ENCODE measurements at regions not wholly inside any gene's neighbourhood (a gene's known extent, or its start where the extent isn't known, plus 50 kb on each side); places are given as distances from the start of the nearest gene placed in this dataset.

GRCh38 chr12:90102957-90103652, 394.5 kb upstream of the ATP2B1 start:
- Mint-ChIP-seq H3K36me3 (ENCODE audit: low read depth) (no peaks in the 10 kb centered on the region), H3K4me1 (ENCODE audit: low read depth) (peaks cover 6% of the 10 kb centered on the region), H3K27me3 (ENCODE audit: low read depth) (peaks cover 14% of the 10 kb centered on the region), H3K27ac (no peak overlapping the region), H3K4me3 (no peak overlapping the region), H3K9me3 (ENCODE audit: insufficient read depth) (no peaks in the 10 kb centered on the region)
- ATAC-seq (peak; percentile 76), DNase-seq (peak; percentile 34)
- CTCF ChIA-PET, result interaction anchor here (0.7 to 2.2 kb wide), 9 partner anchors 12 to 560 kb away, joined by 3 to 15 read pairs (median 5); no protein-coding TSS in a partner anchor
- POLR2A ChIA-PET, result no interaction called here

GRCh38 chr12:90100579-90100978, 391.9 kb upstream of the ATP2B1 start:
- Mint-ChIP-seq H3K4me1 (ENCODE audit: low read depth) (peaks cover 10% of the 10 kb centered on the region), H3K9me3 (ENCODE audit: insufficient read depth) (no peaks in the 10 kb centered on the region), H3K27me3 (ENCODE audit: low read depth) (peaks cover 12% of the 10 kb centered on the region), H3K27ac (no peak overlapping the region), H3K36me3 (ENCODE audit: low read depth) (no peaks in the 10 kb centered on the region), H3K4me3 (no peak overlapping the region)
- DNase-seq (no peak), ATAC-seq (no peak)
- ChIA-PET POLR2A (no interaction called here), CTCF (interaction anchor here (1.0 to 1.9 kb wide), 2 partner anchors 394 to 558 kb away, joined by 3 to 11 read pairs; no protein-coding TSS in a partner anchor)

- no peaks in the 10 kb centered on the region for H3K9me3 Mint-ChIP-seq (ENCODE audit: insufficient read depth)
- no peak overlapping the region for H3K27ac Mint-ChIP-seq
- H3K36me3 Mint-ChIP-seq (ENCODE audit: low read depth), result no peaks in the 10 kb centered on the region
- peaks cover 10% of the 10 kb centered on the region for H3K27me3 Mint-ChIP-seq (ENCODE audit: low read depth)
- DNase-seq, result no peak
- H3K4me3 Mint-ChIP-seq, result no peak overlapping the region
- ChIA-PET POLR2A (no interaction called here), CTCF (no interaction called here)
- peaks cover 10% of the 10 kb centered on the region for H3K4me1 Mint-ChIP-seq (ENCODE audit: low read depth)
- ATAC-seq, result no peak
These were observed 390.6 kb upstream of the ATP2B1 start for GRCh38 chr12:90099288-90099687.

- H3K27ac Mint-ChIP-seq, result no peak overlapping the region
- peaks cover 4% of the 10 kb centered on the region for H3K27me3 Mint-ChIP-seq (ENCODE audit: low read depth)
- DNase-seq (no peak), ATAC-seq (no peak)
- no peaks in the 10 kb centered on the region for H3K9me3 Mint-ChIP-seq (ENCODE audit: insufficient read depth)
- POLR2A ChIA-PET, result no interaction called here
- no peak overlapping the region for H3K4me3 Mint-ChIP-seq
- CTCF ChIA-PET, result no interaction called here
- no peaks in the 10 kb centered on the region for H3K36me3 Mint-ChIP-seq (ENCODE audit: low read depth)
- H3K4me1 Mint-ChIP-seq (ENCODE audit: low read depth), result peaks cover 10% of the 10 kb centered on the region
These were observed 389.6 kb upstream of the ATP2B1 start for GRCh38 chr12:90098132-90098779.

- no peaks in the 10 kb centered on the region for H3K27me3 Mint-ChIP-seq (ENCODE audit: low read depth)
- POLR2A ChIA-PET, result no interaction called here
- DNase-seq, result no peak
- CTCF ChIA-PET, result interaction anchor here (1.0 to 1.5 kb wide), 2 partner anchors 11 to 15 kb away, joined by 3 to 6 read pairs; no protein-coding TSS in a partner anchor
- peaks cover 14% of the 10 kb centered on the region for H3K4me1 Mint-ChIP-seq (ENCODE audit: low read depth)
- H3K36me3 Mint-ChIP-seq (ENCODE audit: low read depth), result no peaks in the 10 kb centered on the region
- no peaks in the 10 kb centered on the region for H3K9me3 Mint-ChIP-seq (ENCODE audit: insufficient read depth)
- ATAC-seq, result no peak
- no peak overlapping the region for H3K4me3 Mint-ChIP-seq
- H3K27ac Mint-ChIP-seq, result no peak overlapping the region
These were observed 383.2 kb upstream of the ATP2B1 start for GRCh38 chr12:90091809-90092208.

- Mint-ChIP-seq H3K9me3 (ENCODE audit: insufficient read depth) (no peaks in the 10 kb centered on the region), H3K27me3 (ENCODE audit: low read depth) (no peaks in the 10 kb centered on the region), H3K27ac (no peak overlapping the region), H3K4me3 (no peak overlapping the region), H3K4me1 (ENCODE audit: low read depth) (peaks cover 14% of the 10 kb centered on the region), H3K36me3 (ENCODE audit: low read depth) (no peaks in the 10 kb centered on the region)
- CTCF ChIA-PET, result interaction anchor here (1.0 to 1.5 kb wide), 2 partner anchors 12 to 14 kb away, joined by 3 to 6 read pairs; no protein-coding TSS in a partner anchor
- POLR2A ChIA-PET, result no interaction called here
- DNase-seq (no peak), ATAC-seq (no peak)
These were observed 382.5 kb upstream of the ATP2B1 start for GRCh38 chr12:90090929-90091651.

- Mint-ChIP-seq H3K36me3 (ENCODE audit: low read depth) (no peaks in the 10 kb centered on the region), H3K27me3 (ENCODE audit: low read depth) (peaks cover 2% of the 10 kb centered on the region), H3K9me3 (ENCODE audit: insufficient read depth) (no peaks in the 10 kb centered on the region), H3K4me3 (no peak overlapping the region), H3K4me1 (ENCODE audit: low read depth) (peaks cover 10% of the 10 kb centered on the region), H3K27ac (no peak overlapping the region)
- no peak for DNase-seq
- ChIA-PET POLR2A (no interaction called here), CTCF (no interaction called here)
- ATAC-seq, result no peak
These were observed 377.6 kb upstream of the ATP2B1 start for GRCh38 chr12:90086281-90086680.

- Mint-ChIP-seq H3K4me3 (no peak overlapping the region), H3K9me3 (ENCODE audit: insufficient read depth) (no peaks in the 10 kb centered on the region), H3K36me3 (ENCODE audit: low read depth) (no peaks in the 10 kb centered on the region), H3K27me3 (ENCODE audit: low read depth) (peaks cover 2% of the 10 kb centered on the region), H3K4me1 (ENCODE audit: low read depth) (peaks cover 4% of the 10 kb centered on the region), H3K27ac (no peak overlapping the region)
- ATAC-seq (no peak), DNase-seq (no peak)
- ChIA-PET CTCF (interaction anchor here (1.2 kb wide), 1 partner anchor 16 kb away, joined by 5 read pairs; no protein-coding TSS in a partner anchor), POLR2A (interaction anchor here (0.6 kb wide), 1 partner anchor 486 kb away, joined by 3 read pairs; no protein-coding TSS in a partner anchor)
These were observed 377.0 kb upstream of the ATP2B1 start for GRCh38 chr12:90085494-90086274.

- no peak overlapping the region for H3K4me3 Mint-ChIP-seq
- no peaks in the 10 kb centered on the region for H3K4me1 Mint-ChIP-seq (ENCODE audit: low read depth)
- H3K36me3 Mint-ChIP-seq (ENCODE audit: low read depth), result no peaks in the 10 kb centered on the region
- no peaks in the 10 kb centered on the region for H3K9me3 Mint-ChIP-seq (ENCODE audit: insufficient read depth)
- ChIA-PET CTCF (no interaction called here), POLR2A (no interaction called here)
- DNase-seq (no peak), ATAC-seq (no peak)
- no peak overlapping the region for H3K27ac Mint-ChIP-seq
- H3K27me3 Mint-ChIP-seq (ENCODE audit: low read depth), result peaks cover 2% of the 10 kb centered on the region
These were observed 375.4 kb upstream of the ATP2B1 start for GRCh38 chr12:90084018-90084417.

GRCh38 chr12:90080616-90081015, 372.0 kb upstream of the ATP2B1 start:
- Mint-ChIP-seq H3K4me3 (no peak overlapping the region), H3K27ac (no peak overlapping the region), H3K4me1 (ENCODE audit: low read depth) (peaks cover 14% of the 10 kb centered on the region), H3K36me3 (ENCODE audit: low read depth) (no peaks in the 10 kb centered on the region), H3K27me3 (ENCODE audit: low read depth) (peaks cover 2% of the 10 kb centered on the region), H3K9me3 (ENCODE audit: insufficient read depth) (no peaks in the 10 kb centered on the region)
- ChIA-PET POLR2A (no interaction called here), CTCF (no interaction called here)
- DNase-seq (no peak), ATAC-seq (no peak)

- H3K27ac Mint-ChIP-seq, result no peak overlapping the region
- H3K4me1 Mint-ChIP-seq (ENCODE audit: low read depth), result peaks cover 15% of the 10 kb centered on the region
- peaks cover 5% of the 10 kb centered on the region for H3K27me3 Mint-ChIP-seq (ENCODE audit: low read depth)
- DNase-seq (no peak), ATAC-seq (no peak)
- no peaks in the 10 kb centered on the region for H3K9me3 Mint-ChIP-seq (ENCODE audit: insufficient read depth)
- no peak overlapping the region for H3K4me3 Mint-ChIP-seq
- ChIA-PET POLR2A (no interaction called here), CTCF (no interaction called here)
- no peaks in the 10 kb centered on the region for H3K36me3 Mint-ChIP-seq (ENCODE audit: low read depth)
These were observed 371.0 kb upstream of the ATP2B1 start for GRCh38 chr12:90079529-90080210.
